Activated naive CD8-positive, alpha-beta T cell treated with anti-CD3 and anti-CD28 coated beads, Interleukin-2, amount 10 ng/mL, durations not matched to agents 7 days and 5 days (primary cell): ENCODE measurements at regions not wholly inside any gene's neighbourhood (a gene's known extent, or its start where the extent isn't known, plus 50 kb on each side); places are given as distances from the start of the nearest gene placed in this dataset.

Experiments
- ATAC-seq: fragments of 150-1000 bp; cut with Tn5 transposase; one replicate; pipeline ENCODE4 v1.10.0; 2021; ENCODE audit warnings: low read depth, moderate library complexity
- POLR2A ChIA-PET: fragments of 350-600 bp; sonication (Branson Sonifier 250); formaldehyde crosslinking; loops from one replicate; lab custom pipeline; 2021; ENCODE audit warnings: antibody characterized with exemption; lab: Charles Lee
- DNase-seq: peaks from one replicate; pipeline ENCODE4 v3.0.0; 2021
- H3K27ac Mint-ChIP-seq: one replicate; pipeline ENCODE4 v1.8.0; 2022; ENCODE audit warnings: mild to moderate bottlenecking, mixed read lengths
- H3K27me3 Mint-ChIP-seq: one replicate; pipeline ENCODE4 v1.8.0; 2022; ENCODE audit warnings: mild to moderate bottlenecking, moderate library complexity, mixed read lengths
- H3K36me3 Mint-ChIP-seq: one replicate; pipeline ENCODE4 v1.8.0; 2021; ENCODE audit warnings: mild to moderate bottlenecking, mixed read lengths
- H3K4me1 Mint-ChIP-seq: one replicate; pipeline ENCODE4 v1.8.0; 2021; ENCODE audit warnings: mixed read lengths
- H3K4me3 Mint-ChIP-seq: one replicate; pipeline ENCODE4 v1.8.0; 2022; ENCODE audit warnings: mild to moderate bottlenecking, moderate library complexity, mixed read lengths
- H3K9me3 Mint-ChIP-seq: one replicate; pipeline ENCODE4 v1.8.0; 2021; ENCODE audit warnings: mixed read lengths

DNA sequence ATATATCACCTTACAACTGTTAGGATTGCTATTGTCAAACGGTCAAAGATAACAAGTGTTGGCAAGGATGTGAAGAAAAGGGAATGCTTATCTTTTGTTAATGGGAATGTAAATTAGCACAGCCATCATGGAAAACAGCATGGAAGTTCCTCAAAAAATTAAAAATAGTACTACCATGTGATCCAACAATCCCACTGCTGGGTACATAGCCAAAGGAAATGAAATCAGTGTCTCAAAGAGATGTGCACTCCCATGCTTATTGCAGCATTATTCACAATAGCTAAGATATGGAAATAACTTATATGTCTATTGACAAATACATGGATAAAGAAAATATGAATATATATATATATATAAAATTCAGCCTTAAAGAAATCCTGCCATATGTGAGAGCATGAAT is 274.6 kb downstream of the EDEM1 start:
- Mint-ChIP-seq H3K36me3 (no peaks in the 10 kb centered on the region), H3K4me1 (no peaks in the 10 kb centered on the region), H3K27me3 (peaks cover 7% of the 10 kb centered on the region), H3K4me3 (no peak overlapping the region), H3K9me3 (no peaks in the 10 kb centered on the region), H3K27ac (no peak overlapping the region)
- ATAC-seq (no peak), DNase-seq (no peak)
- POLR2A ChIA-PET, result no interaction called here

DNA sequence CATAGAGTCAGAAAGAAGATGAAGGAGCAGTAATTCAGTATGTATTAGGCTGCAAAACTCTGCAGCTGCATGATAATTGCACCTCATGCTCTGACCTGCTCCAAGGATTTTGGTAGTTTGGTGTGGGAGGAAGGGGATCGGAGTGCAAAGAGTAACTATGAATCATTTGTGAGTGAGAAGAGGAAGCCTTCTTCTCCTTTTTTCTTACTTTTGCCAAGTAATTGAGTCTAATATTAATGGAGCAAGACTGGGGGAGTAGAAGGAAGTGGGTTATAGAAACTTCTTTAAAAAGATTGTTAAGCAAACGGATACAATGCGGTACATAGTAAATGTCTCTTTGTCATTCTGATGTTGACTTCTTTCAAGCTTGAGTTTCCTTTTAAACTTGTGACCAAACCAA is 276.5 kb downstream of the EDEM1 start:
- ATAC-seq (no peak), DNase-seq (no peak)
- no peaks in the 10 kb centered on the region for H3K4me1 Mint-ChIP-seq

DNA sequence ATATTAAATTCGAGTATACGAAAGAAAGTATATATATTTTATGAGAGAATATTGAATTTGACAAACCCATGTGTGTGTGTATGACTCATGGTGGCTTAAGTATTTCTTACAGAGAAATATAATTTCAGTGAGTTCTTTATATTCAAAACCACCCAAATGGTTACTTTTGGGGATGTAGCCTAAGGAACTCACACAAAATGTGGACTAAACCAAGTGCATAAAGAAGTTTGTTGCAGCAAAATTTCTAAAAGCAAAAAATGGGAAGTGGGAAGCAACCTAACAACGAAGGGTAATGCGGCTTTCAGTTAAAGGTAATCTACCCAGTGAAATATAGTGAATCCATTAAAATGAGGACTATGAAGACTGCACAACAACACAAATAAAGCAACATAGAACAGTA is 277.1 kb downstream of the EDEM1 start:
- no peaks in the 10 kb centered on the region for H3K4me1 Mint-ChIP-seq
- H3K27ac Mint-ChIP-seq, result no peak overlapping the region
- H3K9me3 Mint-ChIP-seq, result no peaks in the 10 kb centered on the region
- POLR2A ChIA-PET, result no interaction called here
- H3K27me3 Mint-ChIP-seq, result peaks cover 7% of the 10 kb centered on the region
- no peak for ATAC-seq
- H3K4me3 Mint-ChIP-seq, result no peak overlapping the region
- DNase-seq, result no peak
- no peaks in the 10 kb centered on the region for H3K36me3 Mint-ChIP-seq

More for the DNA sequence above, 276.5 kb downstream of the EDEM1 start:
- peaks cover 7% of the 10 kb centered on the region for H3K27me3 Mint-ChIP-seq
- no peak overlapping the region for H3K4me3 Mint-ChIP-seq
- POLR2A ChIA-PET, result no interaction called here
- no peak overlapping the region for H3K27ac Mint-ChIP-seq
- no peaks in the 10 kb centered on the region for H3K36me3 Mint-ChIP-seq
- no peaks in the 10 kb centered on the region for H3K9me3 Mint-ChIP-seq

DNA sequence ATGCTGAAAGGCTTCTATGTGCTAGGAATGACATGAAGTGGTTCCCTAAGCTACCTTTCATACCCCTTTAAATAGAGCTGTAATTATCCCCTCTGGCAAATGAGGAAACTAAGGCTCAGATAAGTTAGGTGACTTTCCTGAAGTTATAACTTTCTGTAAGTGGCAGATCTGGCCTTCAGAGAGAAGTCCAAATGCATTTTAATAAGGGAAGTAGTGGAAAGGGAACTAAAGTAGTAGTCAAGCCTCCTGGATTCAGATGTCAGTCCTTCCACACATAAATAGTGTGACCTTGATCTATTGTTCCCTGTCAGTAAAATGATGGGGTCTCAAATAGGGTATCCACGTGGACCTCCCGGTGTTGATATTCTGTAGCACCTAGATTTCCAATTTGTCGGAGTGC is 277.7 kb downstream of the EDEM1 start:
- Mint-ChIP-seq H3K36me3 (no peaks in the 10 kb centered on the region), H3K27me3 (peaks cover 7% of the 10 kb centered on the region), H3K9me3 (no peaks in the 10 kb centered on the region), H3K4me1 (no peaks in the 10 kb centered on the region), H3K4me3 (no peak overlapping the region), H3K27ac (no peak overlapping the region)
- POLR2A ChIA-PET, result no interaction called here
- DNase-seq, result no peak
- no peak for ATAC-seq

DNA sequence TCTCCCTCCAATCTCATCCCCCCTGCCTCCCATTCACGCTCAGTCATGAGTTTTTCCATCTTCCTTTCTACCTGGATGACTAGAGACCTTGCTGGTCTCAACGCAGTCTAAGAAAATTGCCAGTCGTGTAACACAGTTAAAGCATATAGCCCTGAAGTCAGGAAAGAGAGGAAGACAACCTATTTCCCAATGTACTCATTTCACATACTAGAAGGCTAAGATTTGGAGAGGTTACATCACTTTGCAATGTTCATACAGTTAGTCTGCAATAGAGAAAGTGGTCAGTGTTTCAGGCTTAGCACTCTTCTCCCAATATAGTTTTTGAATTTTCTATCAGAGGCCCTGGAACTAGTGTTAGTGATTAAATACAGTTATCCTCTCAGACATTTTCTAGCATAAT is 278.6 kb downstream of the EDEM1 start:
- H3K36me3 Mint-ChIP-seq, result no peaks in the 10 kb centered on the region
- no peak overlapping the region for H3K4me3 Mint-ChIP-seq
- H3K27ac Mint-ChIP-seq, result no peak overlapping the region
- no peak for ATAC-seq
- no peaks in the 10 kb centered on the region for H3K9me3 Mint-ChIP-seq
- DNase-seq, result no peak
- no peaks in the 10 kb centered on the region for H3K4me1 Mint-ChIP-seq
- peaks cover 7% of the 10 kb centered on the region for H3K27me3 Mint-ChIP-seq
- POLR2A ChIA-PET, result no interaction called here

DNA sequence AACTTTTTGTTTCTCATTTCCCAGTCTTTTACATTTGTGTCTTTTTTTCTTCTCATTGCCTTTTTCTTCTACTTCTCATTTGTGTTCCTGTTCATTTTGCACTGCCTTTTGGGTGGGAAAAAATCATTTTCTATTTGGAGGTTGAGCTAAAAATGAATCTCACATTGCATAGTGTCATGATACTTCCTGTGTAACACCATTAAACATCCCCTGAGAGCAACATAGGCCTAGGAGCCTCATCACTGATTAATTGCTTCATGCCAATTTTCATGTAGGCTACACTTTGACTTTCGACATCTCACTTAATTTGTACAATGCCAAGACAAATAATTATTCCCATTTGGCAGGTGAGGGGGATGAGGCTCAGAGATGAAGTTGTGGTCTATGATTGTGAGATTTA is 279.2 kb downstream of the EDEM1 start:
- no peak overlapping the region for H3K4me3 Mint-ChIP-seq
- H3K4me1 Mint-ChIP-seq, result no peaks in the 10 kb centered on the region
- H3K27ac Mint-ChIP-seq, result no peak overlapping the region
- POLR2A ChIA-PET, result no interaction called here
- ATAC-seq (no peak), DNase-seq (no peak)
- H3K27me3 Mint-ChIP-seq, result peaks cover 7% of the 10 kb centered on the region
- no peaks in the 10 kb centered on the region for H3K36me3 Mint-ChIP-seq
- no peaks in the 10 kb centered on the region for H3K9me3 Mint-ChIP-seq

DNA sequence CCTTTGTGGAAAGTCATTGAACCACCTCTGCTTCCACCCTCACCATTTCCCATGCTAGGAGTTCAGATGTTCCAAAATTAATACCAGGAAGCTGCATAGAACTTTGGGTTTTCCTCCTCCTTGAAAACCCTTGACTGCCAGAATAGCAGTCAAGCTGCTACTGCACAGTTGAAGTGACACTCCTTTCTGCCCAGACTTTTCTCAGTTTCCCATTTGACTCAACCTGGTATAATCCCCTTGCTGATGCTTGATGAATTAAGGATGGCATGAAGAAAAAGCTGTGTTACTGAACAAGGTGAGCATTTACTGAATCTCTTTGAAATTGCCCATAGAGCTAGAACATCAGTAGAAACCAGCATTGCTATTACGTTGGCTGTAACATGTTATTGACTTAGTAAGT is 286.0 kb downstream of the EDEM1 start:
- DNase-seq, result no peak
- POLR2A ChIA-PET, result no interaction called here
- H3K4me1 Mint-ChIP-seq, result no peaks in the 10 kb centered on the region
- no peak overlapping the region for H3K4me3 Mint-ChIP-seq
- H3K27ac Mint-ChIP-seq, result no peak overlapping the region
- ATAC-seq, result no peak
- H3K9me3 Mint-ChIP-seq, result no peaks in the 10 kb centered on the region
- no peaks in the 10 kb centered on the region for H3K27me3 Mint-ChIP-seq
- H3K36me3 Mint-ChIP-seq, result no peaks in the 10 kb centered on the region

DNA sequence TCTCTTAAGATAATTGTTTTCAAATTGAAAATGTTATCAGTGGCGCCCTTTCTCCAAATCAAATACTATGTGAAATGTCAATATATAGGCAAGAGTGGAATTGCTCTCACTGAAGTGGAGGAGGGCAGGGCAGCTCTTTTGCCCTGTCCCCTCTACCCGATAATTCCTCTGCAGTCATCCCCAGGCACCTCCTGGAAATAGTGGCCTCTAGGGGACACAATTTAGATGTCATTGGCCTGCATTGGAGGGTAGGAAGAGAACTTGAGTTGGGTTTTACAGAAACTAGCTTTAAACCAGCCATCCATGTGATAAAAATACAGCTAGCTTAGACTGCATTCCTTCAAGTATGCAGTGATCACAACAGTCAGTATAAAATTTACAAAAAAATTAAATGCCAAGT is 288.9 kb downstream of the EDEM1 start:
- peaks cover 2% of the 10 kb centered on the region for H3K27me3 Mint-ChIP-seq
- H3K36me3 Mint-ChIP-seq, result no peaks in the 10 kb centered on the region
- no peak overlapping the region for H3K4me3 Mint-ChIP-seq
- no peaks in the 10 kb centered on the region for H3K9me3 Mint-ChIP-seq
- no peak for DNase-seq
- POLR2A ChIA-PET, result no interaction called here
- H3K27ac Mint-ChIP-seq, result no peak overlapping the region
- H3K4me1 Mint-ChIP-seq, result no peaks in the 10 kb centered on the region
- ATAC-seq, result no peak

DNA sequence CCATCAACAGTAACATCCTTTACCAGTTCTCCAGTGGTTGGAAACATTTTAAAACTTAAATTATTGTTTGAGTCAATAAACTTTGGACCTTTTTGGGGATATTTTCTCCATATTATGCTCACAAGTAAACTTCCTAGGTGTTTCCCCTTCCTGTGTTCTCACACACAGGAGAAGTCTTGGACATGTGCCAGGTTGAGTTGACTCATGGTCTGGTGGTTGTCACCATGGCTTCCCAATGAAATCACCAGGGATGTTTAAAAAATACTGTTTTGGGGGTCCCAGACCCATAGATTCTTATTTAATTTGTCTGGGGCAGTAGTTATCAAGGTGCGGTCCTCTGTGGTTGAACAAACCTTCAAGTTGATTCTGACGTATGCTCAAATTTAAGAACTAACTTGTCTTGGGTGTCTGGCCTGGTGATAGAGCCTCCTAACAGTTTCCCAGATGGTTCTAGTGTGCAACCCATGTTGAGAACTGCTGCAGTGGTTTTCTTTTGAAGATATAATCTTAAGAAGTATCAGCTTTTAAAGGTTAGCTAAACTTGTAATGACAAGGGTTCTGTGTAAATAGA is 291.8 kb downstream of the EDEM1 start:
- no peaks in the 10 kb centered on the region for H3K36me3 Mint-ChIP-seq
- peaks cover 2% of the 10 kb centered on the region for H3K27me3 Mint-ChIP-seq
- no peak overlapping the region for H3K27ac Mint-ChIP-seq
- no peaks in the 10 kb centered on the region for H3K4me1 Mint-ChIP-seq
- no peak overlapping the region for H3K4me3 Mint-ChIP-seq
- ATAC-seq (no peak), DNase-seq (no peak)
- no peaks in the 10 kb centered on the region for H3K9me3 Mint-ChIP-seq
- POLR2A ChIA-PET, result no interaction called here

DNA sequence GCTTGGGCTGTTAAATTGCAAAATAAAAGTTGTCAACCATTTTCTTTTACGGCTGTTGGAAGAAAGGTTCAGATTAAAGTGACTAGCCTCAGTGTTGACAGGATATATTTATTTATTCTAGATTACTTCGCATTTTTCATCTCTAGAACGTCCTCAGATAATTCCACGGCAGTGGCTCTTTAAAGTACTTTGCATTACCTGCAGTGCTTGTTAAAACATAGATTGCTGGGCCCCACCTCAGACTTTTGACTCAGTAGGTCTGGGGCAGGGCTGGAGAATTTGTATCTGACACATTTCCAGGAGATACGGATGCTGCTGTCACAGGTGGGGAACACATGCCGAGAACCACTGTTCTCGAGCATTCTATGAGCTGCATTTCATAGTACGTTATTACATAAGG is 292.7 kb downstream of the EDEM1 start:
- Mint-ChIP-seq H3K4me1 (no peaks in the 10 kb centered on the region), H3K27me3 (peaks cover 2% of the 10 kb centered on the region), H3K27ac (no peak overlapping the region), H3K36me3 (no peaks in the 10 kb centered on the region), H3K9me3 (no peaks in the 10 kb centered on the region), H3K4me3 (no peak overlapping the region)
- POLR2A ChIA-PET, result no interaction called here
- no peak for ATAC-seq
- no peak for DNase-seq

DNA sequence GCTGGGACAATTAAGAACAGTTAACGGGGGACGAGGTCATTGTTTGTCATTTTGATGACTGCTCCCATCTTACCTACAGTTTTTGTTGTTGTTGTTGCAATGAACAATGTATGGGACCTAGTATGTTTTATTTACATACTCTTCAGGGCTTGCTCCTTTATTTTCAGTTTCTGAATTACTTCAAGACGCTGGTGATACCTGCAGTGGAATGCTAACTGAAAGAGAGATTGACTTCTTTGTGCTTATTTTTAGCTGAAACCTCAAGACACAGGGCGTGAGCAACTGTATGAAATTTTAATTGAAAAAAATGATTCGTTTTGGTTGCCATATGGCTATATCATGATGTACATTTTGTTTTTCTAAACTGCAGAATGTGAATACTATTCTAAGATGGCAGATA is 297.9 kb downstream of the EDEM1 start:
- H3K4me3 Mint-ChIP-seq, result no peak overlapping the region

DNA sequence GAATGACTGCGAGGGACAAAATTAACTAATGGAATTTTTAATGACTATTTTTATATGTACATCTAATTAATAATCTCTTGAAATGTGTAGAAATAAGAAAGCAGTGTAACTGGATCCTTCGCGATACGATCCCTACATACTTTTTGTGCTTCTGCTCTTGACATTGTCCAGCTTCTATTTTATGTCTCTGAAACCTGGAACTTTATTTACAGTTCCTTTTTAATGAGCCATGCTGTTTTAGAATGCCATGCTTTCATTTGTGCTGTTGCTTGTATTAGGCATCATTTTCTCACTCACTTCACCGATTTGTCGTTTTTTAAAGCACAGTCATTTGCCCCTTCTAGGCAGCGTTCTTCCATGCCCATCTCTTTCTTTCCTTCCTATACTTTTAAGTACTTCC is 301.3 kb downstream of the EDEM1 start:
- Mint-ChIP-seq H3K9me3 (no peaks in the 10 kb centered on the region), H3K4me3 (no peak overlapping the region), H3K4me1 (no peaks in the 10 kb centered on the region), H3K27ac (no peak overlapping the region), H3K36me3 (no peaks in the 10 kb centered on the region), H3K27me3 (peaks cover 13% of the 10 kb centered on the region)
- no peak for ATAC-seq
- no peak for DNase-seq
- POLR2A ChIA-PET, result no interaction called here

More for the DNA sequence above, 297.9 kb downstream of the EDEM1 start:
- ATAC-seq, result no peak
- H3K4me1 Mint-ChIP-seq, result no peaks in the 10 kb centered on the region
- H3K27ac Mint-ChIP-seq, result no peak overlapping the region
- DNase-seq, result no peak
- no peaks in the 10 kb centered on the region for H3K9me3 Mint-ChIP-seq
- peaks cover 8% of the 10 kb centered on the region for H3K27me3 Mint-ChIP-seq
- no peaks in the 10 kb centered on the region for H3K36me3 Mint-ChIP-seq
- POLR2A ChIA-PET, result interaction anchor here (0.5 kb wide), 1 partner anchor 1685 kb away, joined by 3 read pairs; no protein-coding TSS in a partner anchor

DNA sequence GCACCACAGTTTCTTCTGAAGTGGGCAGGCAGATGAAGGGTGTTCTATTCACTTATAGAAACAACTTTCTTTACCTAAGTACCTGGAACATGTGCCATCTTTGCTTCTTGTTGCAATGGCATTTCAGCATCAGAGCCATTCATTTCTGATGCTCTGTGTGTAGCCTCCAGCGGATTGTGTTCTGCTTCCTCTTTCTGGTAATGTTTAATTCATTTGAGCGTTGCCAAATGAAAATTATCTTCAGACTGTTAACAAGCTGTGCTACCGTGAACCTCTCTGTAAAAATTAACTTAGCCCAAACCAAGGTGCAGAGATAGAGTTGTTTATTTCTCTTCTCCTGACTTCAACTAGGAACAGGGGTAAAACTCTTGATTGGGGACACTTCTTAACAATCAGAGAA is 302.0 kb downstream of the EDEM1 start:
- POLR2A ChIA-PET, result no interaction called here
- no peaks in the 10 kb centered on the region for H3K4me1 Mint-ChIP-seq
- H3K9me3 Mint-ChIP-seq, result no peaks in the 10 kb centered on the region
- DNase-seq, result no peak
- no peak overlapping the region for H3K4me3 Mint-ChIP-seq
- no peak overlapping the region for H3K27ac Mint-ChIP-seq
- ATAC-seq, result no peak
- H3K27me3 Mint-ChIP-seq, result peaks cover 13% of the 10 kb centered on the region
- no peaks in the 10 kb centered on the region for H3K36me3 Mint-ChIP-seq

DNA sequence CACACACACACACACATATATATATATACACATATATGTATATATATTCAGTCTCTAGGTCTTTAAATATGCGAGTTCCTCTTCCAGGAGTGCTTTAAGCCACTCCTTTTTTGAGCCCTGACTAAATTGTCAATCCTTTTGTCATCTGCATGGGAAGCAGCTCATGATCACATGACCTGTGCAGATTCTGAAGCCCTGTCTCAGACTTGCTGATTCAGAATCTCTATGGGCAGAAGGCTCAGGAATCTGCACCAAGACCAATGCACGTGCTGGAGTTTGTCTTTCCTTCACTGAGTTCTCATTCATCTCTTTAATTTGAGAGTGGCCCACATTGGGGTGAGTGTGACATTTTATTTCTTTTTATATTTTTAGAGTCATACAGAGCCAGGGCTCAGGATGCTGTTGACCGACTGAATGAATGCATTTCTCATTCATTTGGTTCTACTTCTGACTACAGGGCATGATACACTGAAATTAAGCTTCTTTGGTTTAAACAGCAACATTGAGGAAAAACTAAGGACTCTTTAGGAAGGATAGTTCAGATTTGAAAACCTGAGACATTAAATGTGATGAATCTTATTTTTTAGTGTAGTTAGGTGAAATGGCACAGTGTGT is 307.5 kb downstream of the EDEM1 start:
- Mint-ChIP-seq H3K27me3 (peaks cover 9% of the 10 kb centered on the region), H3K27ac (no peak overlapping the region), H3K4me3 (no peak overlapping the region), H3K36me3 (no peaks in the 10 kb centered on the region), H3K9me3 (peaks cover 3% of the 10 kb centered on the region), H3K4me1 (peaks cover 7% of the 10 kb centered on the region)
- ATAC-seq (no peak), DNase-seq (no peak)
- POLR2A ChIA-PET, result no interaction called here
